MM.1S (cell line): ENCODE measurements at regions not wholly inside any gene's neighbourhood (a gene's known extent, or its start where the extent isn't known, plus 50 kb on each side); places are given as distances from the start of the nearest gene placed in this dataset.

ENCODE experiments used
- EZH2 ChIP-seq: fragments of 300-600 bp; sonication (generic); optimal IDR thresholded peaks from 2 replicates; pipeline ENCODE3; 2017; ENCODE audit warnings: low read depth, mild to moderate bottlenecking, antibody characterized with exemption, low read length, mixed read lengths
- EZH2phosphoT487 ChIP-seq: fragments of 300-600 bp; sonication (generic); IDR thresholded peaks from 2 replicates; pipeline ENCODE4 v1.6.1; 2018; ENCODE audit warnings: antibody characterized with exemption, low read length
- TF ChIP-seq, protein P1 (sequence below): fragments of 300-600 bp; sonication (generic); IDR thresholded peaks from 2 replicates; pipeline ENCODE4 v1.5.1; 2016; ENCODE audit warnings: antibody characterized with exemption, low read length, mixed read lengths

DNA sequence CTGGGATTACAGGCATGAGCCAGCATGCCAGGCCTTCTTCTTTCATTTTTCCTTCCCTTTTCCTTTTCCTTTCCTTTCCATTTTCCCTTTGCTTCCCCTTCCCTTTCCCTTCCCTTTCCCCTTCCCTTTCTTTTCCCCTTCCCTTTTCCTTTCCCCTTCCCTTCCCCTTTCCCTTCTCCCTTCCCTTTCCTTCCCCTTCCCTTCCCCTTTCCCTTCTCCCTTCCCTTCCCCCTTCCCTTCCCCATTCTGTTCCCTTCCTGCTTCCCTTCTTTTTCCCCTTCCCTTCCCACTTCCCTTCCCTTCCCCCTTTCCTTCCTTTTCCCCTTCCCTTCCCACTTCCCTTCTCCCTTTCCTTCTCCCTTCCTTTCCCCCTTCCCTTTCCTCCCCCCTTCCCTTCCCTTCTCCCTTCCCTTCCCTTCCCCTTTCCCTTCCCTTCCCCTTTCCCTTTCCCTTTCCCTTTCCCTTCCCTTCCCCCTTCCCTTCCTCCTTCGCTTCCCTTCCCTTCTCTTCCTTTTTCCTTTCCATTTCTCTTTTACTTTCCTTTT lies 712.2 kb upstream of the POM121L12 start:
- TF ChIP-seq, protein P1, sequence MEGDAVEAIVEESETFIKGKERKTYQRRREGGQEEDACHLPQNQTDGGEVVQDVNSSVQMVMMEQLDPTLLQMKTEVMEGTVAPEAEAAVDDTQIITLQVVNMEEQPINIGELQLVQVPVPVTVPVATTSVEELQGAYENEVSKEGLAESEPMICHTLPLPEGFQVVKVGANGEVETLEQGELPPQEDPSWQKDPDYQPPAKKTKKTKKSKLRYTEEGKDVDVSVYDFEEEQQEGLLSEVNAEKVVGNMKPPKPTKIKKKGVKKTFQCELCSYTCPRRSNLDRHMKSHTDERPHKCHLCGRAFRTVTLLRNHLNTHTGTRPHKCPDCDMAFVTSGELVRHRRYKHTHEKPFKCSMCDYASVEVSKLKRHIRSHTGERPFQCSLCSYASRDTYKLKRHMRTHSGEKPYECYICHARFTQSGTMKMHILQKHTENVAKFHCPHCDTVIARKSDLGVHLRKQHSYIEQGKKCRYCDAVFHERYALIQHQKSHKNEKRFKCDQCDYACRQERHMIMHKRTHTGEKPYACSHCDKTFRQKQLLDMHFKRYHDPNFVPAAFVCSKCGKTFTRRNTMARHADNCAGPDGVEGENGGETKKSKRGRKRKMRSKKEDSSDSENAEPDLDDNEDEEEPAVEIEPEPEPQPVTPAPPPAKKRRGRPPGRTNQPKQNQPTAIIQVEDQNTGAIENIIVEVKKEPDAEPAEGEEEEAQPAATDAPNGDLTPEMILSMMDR: no peak
- TF ChIP-seq EZH2phosphoT487 (no peak), EZH2 (no peak)
